DOHH2 (cell line): ENCODE measurements at regions not wholly inside any gene's neighbourhood (a gene's known extent, or its start where the extent isn't known, plus 50 kb on each side); places are given as distances from the start of the nearest gene placed in this dataset.

ENCODE experiments used
- H3F3A ChIP-seq: fragments of 200-600 bp; sonication (generic), shearing (Covaris generic); 2 replicates; pipeline ENCODE4 v1.6.0; 2016; ENCODE audit warnings: antibody characterized with exemption, mild to moderate bottlenecking; ENCODE audit not compliant: control insufficient read depth, insufficient read depth
- H3K27ac ChIP-seq: fragments of 200-600 bp; sonication (generic); 2 replicates; pipeline ENCODE4 v1.5.1; 2014; ENCODE audit warnings: low read depth, mild to moderate bottlenecking, low read length, moderate library complexity
- H3K27me3 ChIP-seq: fragments of 200-600 bp; sonication (generic); 2 replicates; pipeline ENCODE4 v1.6.1; 2014; ENCODE audit warnings: mild to moderate bottlenecking, low read length, mixed read lengths; ENCODE audit not compliant: control insufficient read depth
- H3K36me3 ChIP-seq: fragments of 200-600 bp; sonication (generic); 2 replicates; pipeline ENCODE4 v1.6.1; 2014; ENCODE audit warnings: mild to moderate bottlenecking, low read length, moderate library complexity, mixed read lengths; ENCODE audit not compliant: control insufficient read depth
- H3K4me1 ChIP-seq: fragments of 200-600 bp; sonication (generic); 2 replicates; pipeline ENCODE4 v1.6.1; 2014; ENCODE audit warnings: mild to moderate bottlenecking, low read length, mixed read lengths; ENCODE audit not compliant: control insufficient read depth
- H3K4me2 ChIP-seq: fragments of 200-600 bp; sonication (generic); 2 replicates; pipeline ENCODE4 v1.6.0; 2014; ENCODE audit warnings: mild to moderate bottlenecking, low read length, moderate library complexity
- H3K4me3 ChIP-seq: fragments of 200-600 bp; sonication (generic); 2 replicates; pipeline ENCODE4 v1.5.1; 2014; ENCODE audit warnings: mild to moderate bottlenecking, low read length, mixed read lengths
- H3K79me2 ChIP-seq: fragments of 200-600 bp; sonication (generic); 2 replicates; pipeline ENCODE4 v1.6.1; 2014; ENCODE audit warnings: mild to moderate bottlenecking, low read length, mixed read lengths; ENCODE audit not compliant: control insufficient read depth
- H3K9me2 ChIP-seq: fragments of 200-600 bp; sonication (generic); replicated peaks from 2 replicates; pipeline ENCODE4 v1.6.1; 2014; ENCODE audit warnings: mild to moderate bottlenecking, low read length, mixed read lengths; ENCODE audit not compliant: control insufficient read depth
- H3K9me3 ChIP-seq: fragments of 200-600 bp; sonication (generic); 2 replicates; pipeline ENCODE4 v1.6.1; 2014; ENCODE audit warnings: antibody characterized with exemption, low read length, mixed read lengths; ENCODE audit not compliant: control insufficient read depth, insufficient read depth
- H4K20me1 ChIP-seq: fragments of 200-600 bp; sonication (generic); 2 replicates; pipeline ENCODE4 v1.6.0; 2014; ENCODE audit warnings: low read depth, mild to moderate bottlenecking, antibody characterized with exemption, low read length, moderate library complexity; ENCODE audit not compliant: control insufficient read depth, insufficient read depth
- CTCF ChIP-seq: fragments of 200-600 bp; sonication (generic); IDR thresholded peaks from one replicate; pipeline ENCODE4 v1.5.1; 2014; ENCODE audit warnings: antibody characterized with exemption, mild to moderate bottlenecking, low read depth, low read length; ENCODE audit not compliant: poor library complexity, severe bottlenecking
- EZH2phosphoT487 ChIP-seq: fragments of 200-600 bp; sonication (generic); IDR thresholded peaks from 2 replicates; pipeline ENCODE4 v1.6.1; 2017; ENCODE audit warnings: borderline replicate concordance, mild to moderate bottlenecking, antibody characterized with exemption, low read length, moderate library complexity, mixed read lengths

GRCh38 chr7:96596120-96596826, 113.4 kb downstream of the SEM1 start:
- Histone ChIP-seq H3K27ac (no peak overlapping the region), H3F3A (no peaks in the 10 kb centered on the region), H3K79me2 (no peaks in the 10 kb centered on the region), H3K4me2 (no peak overlapping the region), H3K9me2 (no peaks in the 10 kb centered on the region), H3K9me3 (no peaks in the 10 kb centered on the region), H3K4me1 (no peaks in the 10 kb centered on the region), H4K20me1 (no peaks in the 10 kb centered on the region), H3K36me3 (no peaks in the 10 kb centered on the region), H3K4me3 (no peak overlapping the region), H3K27me3 (no peaks in the 10 kb centered on the region)
- TF ChIP-seq CTCF (no peak), EZH2phosphoT487 (no peak)

GRCh38 chr7:96591900-96592676, 117.6 kb downstream of the SEM1 start:
- H3K27ac ChIP-seq = no peak overlapping the region
- H4K20me1 ChIP-seq = no peaks in the 10 kb centered on the region
- H3K79me2 ChIP-seq = no peaks in the 10 kb centered on the region
- H3K4me3 ChIP-seq = no peak overlapping the region
- H3K9me2 ChIP-seq = no peaks in the 10 kb centered on the region
- H3K36me3 ChIP-seq = no peaks in the 10 kb centered on the region
- H3K9me3 ChIP-seq = no peaks in the 10 kb centered on the region
- H3K4me1 ChIP-seq = no peaks in the 10 kb centered on the region
- TF ChIP-seq EZH2phosphoT487 = no peak
- no peak for TF ChIP-seq CTCF
- no peak overlapping the region for H3K4me2 ChIP-seq
- no peaks in the 10 kb centered on the region for H3K27me3 ChIP-seq
- no peaks in the 10 kb centered on the region for H3F3A ChIP-seq

GRCh38 chr7:96591159-96591899, 118.3 kb downstream of the SEM1 start:
- H3K4me2 ChIP-seq = no peak overlapping the region
- no peaks in the 10 kb centered on the region for H3K27me3 ChIP-seq
- H3K9me2 ChIP-seq = no peaks in the 10 kb centered on the region
- H3K79me2 ChIP-seq = no peaks in the 10 kb centered on the region
- H3K27ac ChIP-seq = no peak overlapping the region
- no peak for TF ChIP-seq CTCF
- TF ChIP-seq EZH2phosphoT487 = no peak
- no peaks in the 10 kb centered on the region for H3K36me3 ChIP-seq
- no peaks in the 10 kb centered on the region for H3K9me3 ChIP-seq
- no peak overlapping the region for H3K4me3 ChIP-seq
- H4K20me1 ChIP-seq = no peaks in the 10 kb centered on the region
- no peaks in the 10 kb centered on the region for H3K4me1 ChIP-seq
- H3F3A ChIP-seq = no peaks in the 10 kb centered on the region
